Progenitor cell of endocrine pancreas (in vitro differentiated cells): ENCODE measurements at regions not wholly inside any gene's neighbourhood (a gene's known extent, or its start where the extent isn't known, plus 50 kb on each side); places are given as distances from the start of the nearest gene placed in this dataset.

ENCODE experiments used
- DNase-seq: peaks from one replicate; pipeline ENCODE4 v3.0.0; 2021; ENCODE audit warnings: low spot score; ENCODE audit not compliant: unreplicated experiment
- H3K27ac Mint-ChIP-seq: 2 replicates; pipeline ENCODE4 v1.8.0; 2021; ENCODE audit warnings: mild to moderate bottlenecking, moderate library complexity, mixed read lengths
- H3K27me3 Mint-ChIP-seq: 2 replicates; pipeline ENCODE4 v1.8.0; 2021; ENCODE audit warnings: mixed read lengths
- H3K36me3 Mint-ChIP-seq: 2 replicates; pipeline ENCODE4 v1.8.0; 2022; ENCODE audit warnings: mixed read lengths; ENCODE audit not compliant: insufficient read depth
- H3K4me1 Mint-ChIP-seq: 2 replicates; pipeline ENCODE4 v1.8.0; 2021; ENCODE audit warnings: low read depth, mixed read lengths
- H3K4me3 Mint-ChIP-seq: 2 replicates; pipeline ENCODE4 v1.8.0; 2021; ENCODE audit warnings: low read depth, mild to moderate bottlenecking, moderate library complexity, mixed read lengths
- H3K9me3 Mint-ChIP-seq: 2 replicates; pipeline ENCODE4 v1.8.0; 2021; ENCODE audit warnings: low read depth, mixed read lengths
- TF ChIP-seq, protein P1 (sequence below): fragments of 200-600 bp; sonication (generic); IDR thresholded peaks from one replicate; pipeline ENCODE4 v1.5.0; 2021; ENCODE audit warnings: antibody characterized with exemption, mild to moderate bottlenecking; ENCODE audit not compliant: unreplicated experiment

DNA sequence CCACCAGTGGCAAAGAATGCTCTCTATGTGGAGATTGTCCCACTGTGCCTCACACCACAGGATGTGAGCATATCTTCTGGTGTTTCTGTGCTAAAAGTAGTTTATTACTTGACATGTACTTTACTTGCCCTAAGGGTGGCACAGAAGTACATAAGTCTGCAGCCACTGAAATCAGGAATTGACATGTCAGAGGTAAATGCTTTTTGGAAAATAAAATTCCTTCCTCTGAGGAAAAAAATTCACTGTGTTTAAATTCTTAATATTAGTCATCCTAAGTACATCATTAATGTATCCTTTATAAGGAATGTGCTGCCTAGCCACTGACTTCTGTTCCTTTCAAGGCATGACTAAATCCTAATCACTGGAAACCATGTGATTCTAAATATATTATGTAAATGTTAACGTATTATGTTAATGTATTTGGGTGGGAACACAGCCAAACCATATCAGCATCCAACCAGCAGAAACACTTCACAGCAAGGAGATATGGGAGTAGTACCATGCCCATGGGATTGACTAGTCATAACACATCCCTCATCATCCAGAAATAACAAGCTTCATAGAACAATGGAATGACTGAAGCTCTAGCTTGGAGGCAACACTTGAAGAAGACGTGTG, 239.7 kb upstream of the PPFIA2 start:
- no peaks in the 10 kb centered on the region for H3K27me3 Mint-ChIP-seq
- no peaks in the 10 kb centered on the region for H3K4me1 Mint-ChIP-seq
- no peaks in the 10 kb centered on the region for H3K36me3 Mint-ChIP-seq

DNA sequence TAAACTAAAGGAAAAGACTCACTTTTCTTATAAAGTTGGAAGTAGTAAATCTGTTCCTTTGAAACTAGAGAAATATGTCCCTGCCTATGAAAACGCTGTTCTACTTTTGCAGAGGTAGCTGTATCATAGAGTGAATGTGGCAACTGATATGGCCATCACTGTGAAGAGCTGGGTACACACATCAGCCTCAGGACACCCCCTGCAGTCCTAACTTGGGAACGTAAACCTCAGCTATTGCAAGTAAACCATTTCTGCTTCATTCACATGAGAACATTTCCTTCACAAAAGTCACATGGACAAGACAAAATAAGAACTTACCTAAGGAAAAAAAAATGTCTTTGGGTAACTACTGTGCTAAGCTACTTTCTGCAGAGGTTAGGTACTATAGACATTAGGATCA, 233.3 kb upstream of the PPFIA2 start:
- TF ChIP-seq, protein P1, sequence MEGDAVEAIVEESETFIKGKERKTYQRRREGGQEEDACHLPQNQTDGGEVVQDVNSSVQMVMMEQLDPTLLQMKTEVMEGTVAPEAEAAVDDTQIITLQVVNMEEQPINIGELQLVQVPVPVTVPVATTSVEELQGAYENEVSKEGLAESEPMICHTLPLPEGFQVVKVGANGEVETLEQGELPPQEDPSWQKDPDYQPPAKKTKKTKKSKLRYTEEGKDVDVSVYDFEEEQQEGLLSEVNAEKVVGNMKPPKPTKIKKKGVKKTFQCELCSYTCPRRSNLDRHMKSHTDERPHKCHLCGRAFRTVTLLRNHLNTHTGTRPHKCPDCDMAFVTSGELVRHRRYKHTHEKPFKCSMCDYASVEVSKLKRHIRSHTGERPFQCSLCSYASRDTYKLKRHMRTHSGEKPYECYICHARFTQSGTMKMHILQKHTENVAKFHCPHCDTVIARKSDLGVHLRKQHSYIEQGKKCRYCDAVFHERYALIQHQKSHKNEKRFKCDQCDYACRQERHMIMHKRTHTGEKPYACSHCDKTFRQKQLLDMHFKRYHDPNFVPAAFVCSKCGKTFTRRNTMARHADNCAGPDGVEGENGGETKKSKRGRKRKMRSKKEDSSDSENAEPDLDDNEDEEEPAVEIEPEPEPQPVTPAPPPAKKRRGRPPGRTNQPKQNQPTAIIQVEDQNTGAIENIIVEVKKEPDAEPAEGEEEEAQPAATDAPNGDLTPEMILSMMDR: peak; percentile 38
- no peaks in the 10 kb centered on the region for H3K36me3 Mint-ChIP-seq
- no peaks in the 10 kb centered on the region for H3K27me3 Mint-ChIP-seq
- H3K9me3 Mint-ChIP-seq: no peaks in the 10 kb centered on the region
- no peak for DNase-seq
- no peak overlapping the region for H3K4me3 Mint-ChIP-seq
- no peak overlapping the region for H3K27ac Mint-ChIP-seq
- peaks cover 16% of the 10 kb centered on the region for H3K4me1 Mint-ChIP-seq

More for the DNA sequence above, 239.7 kb upstream of the PPFIA2 start:
- TF ChIP-seq, protein P1: no peak
- H3K9me3 Mint-ChIP-seq: peaks cover 6% of the 10 kb centered on the region
- H3K4me3 Mint-ChIP-seq: no peak overlapping the region
- no peak for DNase-seq
- H3K27ac Mint-ChIP-seq: no peak overlapping the region

DNA sequence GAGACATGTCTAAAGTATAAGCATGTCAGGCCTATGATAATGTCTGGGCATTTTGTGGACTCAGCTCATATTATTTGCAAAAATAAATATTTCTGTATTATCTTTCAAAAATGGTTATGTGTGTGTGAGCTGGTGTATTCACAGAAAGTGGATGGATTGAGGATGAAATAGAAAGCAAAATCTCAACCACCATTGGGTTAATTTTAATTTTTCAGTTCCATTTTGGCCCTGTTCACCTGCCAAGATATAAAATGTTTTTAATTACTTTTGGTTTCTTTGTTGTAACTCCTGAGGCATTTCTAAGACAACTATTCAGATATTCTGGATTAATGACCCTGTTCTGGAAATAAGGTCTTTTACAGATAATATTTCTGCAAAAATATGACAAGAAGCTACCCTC, 232.7 kb upstream of the PPFIA2 start:
- Mint-ChIP-seq H3K4me3 (no peak overlapping the region), H3K27me3 (no peaks in the 10 kb centered on the region), H3K36me3 (no peaks in the 10 kb centered on the region), H3K27ac (no peak overlapping the region), H3K9me3 (no peaks in the 10 kb centered on the region), H3K4me1 (peaks cover 16% of the 10 kb centered on the region)
- TF ChIP-seq, protein P1: no peak
- DNase-seq: no peak

DNA sequence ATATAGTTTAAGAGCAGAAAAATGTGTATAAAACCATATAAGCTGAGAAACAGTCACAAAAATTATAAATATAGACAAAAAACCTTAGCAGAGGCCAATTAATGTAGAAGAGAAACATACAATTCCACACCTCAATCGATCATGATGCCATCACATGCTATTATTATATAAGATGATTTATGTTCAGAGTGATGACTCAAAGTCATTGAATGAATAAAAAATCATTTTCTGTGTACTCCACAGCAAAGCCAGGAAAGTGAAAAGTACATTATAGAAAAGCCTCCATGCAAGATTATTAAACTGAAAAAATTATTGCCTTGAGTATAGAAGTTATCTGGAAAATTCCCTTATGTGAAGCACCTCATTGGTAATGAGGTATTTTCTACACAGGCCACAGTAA, 229.2 kb upstream of the PPFIA2 start:
- H3K27ac Mint-ChIP-seq: no peak overlapping the region
- DNase-seq: no peak
- H3K27me3 Mint-ChIP-seq: no peaks in the 10 kb centered on the region

DNA sequence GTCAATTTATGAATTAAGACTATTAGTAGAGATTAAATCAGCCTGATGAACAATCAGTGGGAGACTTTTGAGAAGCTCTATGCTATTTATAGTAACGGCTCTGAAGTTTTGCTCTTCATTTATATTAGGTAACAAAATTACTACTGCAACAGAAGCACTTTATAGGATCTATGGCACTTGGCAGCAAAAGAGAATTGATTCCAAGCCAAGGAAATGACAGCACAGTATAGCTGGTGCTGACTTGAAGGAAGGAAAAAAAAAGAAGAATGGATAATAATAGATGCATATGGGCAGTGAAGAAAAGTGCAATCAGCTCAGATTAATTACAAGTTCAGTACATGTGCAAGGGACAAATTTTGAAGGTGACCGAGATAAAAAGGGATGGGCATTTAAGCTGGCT, 228.2 kb upstream of the PPFIA2 start:
- H3K27me3 Mint-ChIP-seq: no peaks in the 10 kb centered on the region
- H3K36me3 Mint-ChIP-seq: no peaks in the 10 kb centered on the region
- peaks cover 14% of the 10 kb centered on the region for H3K4me1 Mint-ChIP-seq
- TF ChIP-seq, protein P1: no peak
- H3K27ac Mint-ChIP-seq: no peak overlapping the region
- H3K9me3 Mint-ChIP-seq: peaks cover 10% of the 10 kb centered on the region
- DNase-seq: no peak
- H3K4me3 Mint-ChIP-seq: no peak overlapping the region

More for the DNA sequence above, 229.2 kb upstream of the PPFIA2 start:
- Mint-ChIP-seq H3K36me3 (no peaks in the 10 kb centered on the region), H3K4me1 (peaks cover 16% of the 10 kb centered on the region), H3K4me3 (no peak overlapping the region), H3K9me3 (peaks cover 3% of the 10 kb centered on the region)
- TF ChIP-seq, protein P1: no peak
